GM19452 (cell line): ENCODE measurements at regions not wholly inside any gene's neighbourhood (a gene's known extent, or its start where the extent isn't known, plus 50 kb on each side); places are given as distances from the start of the nearest gene placed in this dataset.

ENCODE experiments used
- ATAC-seq: cut with Tn5 transposase; IDR thresholded peaks from one replicate; pipeline ENCODE4 v1.9.1; 2021; ENCODE audit not compliant: unreplicated experiment

GRCh38 chr3:105013657-105014056 lies 353.1 kb upstream of the ALCAM start:
- ATAC-seq, result no peak

- no peak for ATAC-seq
Observed at GRCh38 chr3:105014631-105015030, 352.1 kb upstream of the ALCAM start.

- no peak for ATAC-seq
Observed at GRCh38 chr3:105022813-105023212, 343.9 kb upstream of the ALCAM start.

GRCh38 chr3:105030211-105030610 lies 336.5 kb upstream of the ALCAM start:
- no peak for ATAC-seq

- no peak for ATAC-seq
Observed at GRCh38 chr3:105032541-105032940, 334.2 kb upstream of the ALCAM start.

- ATAC-seq, result no peak
Observed at GRCh38 chr3:105033081-105033480, 333.6 kb upstream of the ALCAM start.

- no peak for ATAC-seq
Observed at GRCh38 chr3:105039004-105039403, 327.7 kb upstream of the ALCAM start.

- no peak for ATAC-seq
Observed at GRCh38 chr3:105040026-105040622, 326.6 kb upstream of the ALCAM start.

GRCh38 chr3:105042586-105042985 lies 324.1 kb upstream of the ALCAM start:
- no peak for ATAC-seq

- no peak for ATAC-seq
Observed at GRCh38 chr3:105051111-105051510, 315.6 kb upstream of the ALCAM start.

GRCh38 chr3:105051972-105052371 lies 314.7 kb upstream of the ALCAM start:
- no peak for ATAC-seq

GRCh38 chr3:105062853-105063252 lies 303.9 kb upstream of the ALCAM start:
- ATAC-seq, result no peak

GRCh38 chr3:105065895-105066839 lies 300.5 kb upstream of the ALCAM start:
- no peak for ATAC-seq

- no peak for ATAC-seq
Observed at GRCh38 chr3:105067361-105067760, 299.3 kb upstream of the ALCAM start.

GRCh38 chr3:105077060-105077822 lies 289.5 kb upstream of the ALCAM start:
- no peak for ATAC-seq

- no peak for ATAC-seq
Observed at GRCh38 chr3:105083945-105084344, 282.8 kb upstream of the ALCAM start.

GRCh38 chr3:105085506-105085905 lies 281.2 kb upstream of the ALCAM start:
- ATAC-seq, result no peak

- no peak for ATAC-seq
Observed at GRCh38 chr3:105093371-105094252, 273.1 kb upstream of the ALCAM start.

- no peak for ATAC-seq
Observed at GRCh38 chr3:105094588-105094987, 272.1 kb upstream of the ALCAM start.

GRCh38 chr3:105096071-105096470 lies 270.6 kb upstream of the ALCAM start:
- no peak for ATAC-seq

- no peak for ATAC-seq
Observed at GRCh38 chr3:105101603-105102002, 265.1 kb upstream of the ALCAM start.
